ENCODE measurements at regions not wholly inside any gene's neighbourhood (a gene's known extent, or its start where the extent isn't known, plus 50 kb on each side); places are given as distances from the start of the nearest gene placed in this dataset.

- H3K27ac ChIP-seq (ENCODE audit: low read depth, low read length) = no peak overlapping the region
- no peak for DNase-seq (ENCODE audit: low read depth, low spot score)
- CTCF ChIA-PET = no interaction called here
- H3K4me3 ChIP-seq (ENCODE audit: low read depth, low read length) = no peak overlapping the region
- POLR2A ChIA-PET = no interaction called here
- TF ChIP-seq, protein P1, sequence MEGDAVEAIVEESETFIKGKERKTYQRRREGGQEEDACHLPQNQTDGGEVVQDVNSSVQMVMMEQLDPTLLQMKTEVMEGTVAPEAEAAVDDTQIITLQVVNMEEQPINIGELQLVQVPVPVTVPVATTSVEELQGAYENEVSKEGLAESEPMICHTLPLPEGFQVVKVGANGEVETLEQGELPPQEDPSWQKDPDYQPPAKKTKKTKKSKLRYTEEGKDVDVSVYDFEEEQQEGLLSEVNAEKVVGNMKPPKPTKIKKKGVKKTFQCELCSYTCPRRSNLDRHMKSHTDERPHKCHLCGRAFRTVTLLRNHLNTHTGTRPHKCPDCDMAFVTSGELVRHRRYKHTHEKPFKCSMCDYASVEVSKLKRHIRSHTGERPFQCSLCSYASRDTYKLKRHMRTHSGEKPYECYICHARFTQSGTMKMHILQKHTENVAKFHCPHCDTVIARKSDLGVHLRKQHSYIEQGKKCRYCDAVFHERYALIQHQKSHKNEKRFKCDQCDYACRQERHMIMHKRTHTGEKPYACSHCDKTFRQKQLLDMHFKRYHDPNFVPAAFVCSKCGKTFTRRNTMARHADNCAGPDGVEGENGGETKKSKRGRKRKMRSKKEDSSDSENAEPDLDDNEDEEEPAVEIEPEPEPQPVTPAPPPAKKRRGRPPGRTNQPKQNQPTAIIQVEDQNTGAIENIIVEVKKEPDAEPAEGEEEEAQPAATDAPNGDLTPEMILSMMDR (IDR thresholded peaks at IDR 0.05; ENCODE audit: low read depth, low read length) = no peak
- no peaks in the 10 kb centered on the region; the same call in 1 of the 2 replicates for H3K9me3 ChIP-seq (ENCODE audit: control insufficient read depth, insufficient read depth, low read length)
- no peaks in the 10 kb centered on the region for H3K27me3 ChIP-seq (ENCODE audit: control insufficient read depth, insufficient read depth, low read length)
These were observed 380.5 kb upstream of the RASGEF1B start for GRCh38 chr4:81852031-81852715.

GRCh38 chr4:81850701-81851100 is 379.0 kb upstream of the RASGEF1B start:
- H3K4me3 ChIP-seq (ENCODE audit: low read depth, low read length) = no peak overlapping the region
- no peaks in the 10 kb centered on the region; the same call in 1 of the 2 replicates for H3K9me3 ChIP-seq (ENCODE audit: control insufficient read depth, insufficient read depth, low read length)
- no peak overlapping the region for H3K27ac ChIP-seq (ENCODE audit: low read depth, low read length)
- no peak for DNase-seq (ENCODE audit: low read depth, low spot score)
- no peaks in the 10 kb centered on the region for H3K27me3 ChIP-seq (ENCODE audit: control insufficient read depth, insufficient read depth, low read length)
- TF ChIP-seq, protein P1 (IDR thresholded peaks at IDR 0.05; ENCODE audit: low read depth, low read length) = no peak
- CTCF ChIA-PET = interaction anchor here (1.4 kb wide), 1 partner anchor 384 kb away, joined by 5 read pairs; no protein-coding TSS in a partner anchor
- POLR2A ChIA-PET = no interaction called here

DNA sequence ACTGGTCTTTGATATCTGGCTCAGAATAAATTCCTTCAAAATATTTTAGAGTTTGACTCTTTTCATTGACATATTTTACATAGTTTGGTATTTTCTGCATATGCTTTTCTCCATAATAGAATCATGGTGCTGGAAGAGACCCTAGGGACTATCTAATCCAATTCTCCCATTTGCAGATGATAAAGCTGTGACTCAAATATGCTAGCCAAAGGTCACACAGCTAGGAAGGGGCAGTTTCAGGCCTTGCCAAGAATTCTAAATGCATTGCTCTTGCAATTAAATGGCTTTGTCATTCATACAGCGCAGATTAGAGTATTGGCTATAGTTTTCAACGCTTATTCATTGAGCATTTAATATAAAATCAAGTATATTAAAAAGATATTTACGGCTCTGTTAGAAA is 374.1 kb upstream of the RASGEF1B start:
- no peak for DNase-seq (ENCODE audit: low read depth, low spot score)
- CTCF ChIA-PET = interaction anchor here (0.6 to 3.4 kb wide), 5 partner anchors 10 to 439 kb away, joined by 3 to 37 read pairs (median 3); no protein-coding TSS in a partner anchor
- TF ChIP-seq, protein P1 (IDR thresholded peaks at IDR 0.05; ENCODE audit: low read depth, low read length) = no peak
- POLR2A ChIA-PET = no interaction called here
- Histone ChIP-seq H3K27ac (ENCODE audit: low read depth, low read length) (no peak overlapping the region), H3K4me3 (ENCODE audit: low read depth, low read length) (no peak overlapping the region), H3K9me3 (ENCODE audit: control insufficient read depth, insufficient read depth, low read length) (no peaks in the 10 kb centered on the region), H3K27me3 (ENCODE audit: control insufficient read depth, insufficient read depth, low read length) (no peaks in the 10 kb centered on the region)

DNA sequence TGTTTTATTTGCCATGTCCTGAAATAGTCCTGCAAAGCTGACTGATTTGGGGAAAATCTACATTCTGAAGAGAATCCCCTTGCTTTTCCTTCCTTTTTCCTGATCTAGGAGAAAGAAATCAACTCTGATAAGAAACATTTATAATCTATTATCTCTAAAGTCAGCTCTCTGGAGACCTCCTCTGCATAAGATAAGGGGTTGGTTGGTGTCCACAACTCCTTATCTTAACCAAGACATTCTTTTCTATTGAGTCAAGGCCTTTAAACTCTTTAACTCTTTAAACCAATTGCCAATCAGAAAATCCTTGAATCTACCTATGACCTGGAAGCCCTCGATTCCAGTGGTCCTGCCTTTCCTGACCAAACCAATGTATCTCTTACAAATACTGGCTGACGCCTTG is 373.6 kb upstream of the RASGEF1B start:
- H3K27ac ChIP-seq (ENCODE audit: low read depth, low read length) = no peak overlapping the region
- no peaks in the 10 kb centered on the region for H3K9me3 ChIP-seq (ENCODE audit: control insufficient read depth, insufficient read depth, low read length)
- no peak for DNase-seq (ENCODE audit: low read depth, low spot score)
- CTCF ChIA-PET = interaction anchor here (0.6 to 3.4 kb wide), 6 partner anchors 9 to 445 kb away, joined by 3 to 37 read pairs (median 4); no protein-coding TSS in a partner anchor
- H3K27me3 ChIP-seq (ENCODE audit: control insufficient read depth, insufficient read depth, low read length) = no peaks in the 10 kb centered on the region
- H3K4me3 ChIP-seq (ENCODE audit: low read depth, low read length) = no peak overlapping the region
- POLR2A ChIA-PET = no interaction called here
- TF ChIP-seq, protein P1 (IDR thresholded peaks at IDR 0.05; ENCODE audit: low read depth, low read length) = no peak

- no peak overlapping the region for H3K4me3 ChIP-seq (ENCODE audit: low read depth, low read length)
- no peak for DNase-seq (ENCODE audit: low read depth, low spot score)
- H3K9me3 ChIP-seq (ENCODE audit: control insufficient read depth, insufficient read depth, low read length) = no peaks in the 10 kb centered on the region
- CTCF ChIA-PET = interaction anchor here (0.8 to 3.4 kb wide), 5 partner anchors 8 to 444 kb away, joined by 3 to 37 read pairs (median 4); no protein-coding TSS in a partner anchor
- POLR2A ChIA-PET = no interaction called here
- TF ChIP-seq, protein P1 (IDR thresholded peaks at IDR 0.05; ENCODE audit: low read depth, low read length) = peak; percentile 50
- H3K27ac ChIP-seq (ENCODE audit: low read depth, low read length) = no peak overlapping the region
- no peaks in the 10 kb centered on the region for H3K27me3 ChIP-seq (ENCODE audit: control insufficient read depth, insufficient read depth, low read length)
These were observed 373.0 kb upstream of the RASGEF1B start for GRCh38 chr4:81844717-81845116.
